ENCODE measurements at regions not wholly inside any gene's neighbourhood (a gene's known extent, or its start where the extent isn't known, plus 50 kb on each side); places are given as distances from the start of the nearest gene placed in this dataset.

- no peak for TF ChIP-seq CTCF (IDR thresholded peaks at IDR 0.05)
- no peak for TF ChIP-seq POLR2A (IDR thresholded peaks at IDR 0.05)
- TF ChIP-seq POLR2AphosphoS5 (IDR thresholded peaks at IDR 0.05): no peak
These were observed 62.2 kb downstream of the KCNE4 start for GRCh38 chr2:223114170-223114569.
